ENCODE measurements at regions not wholly inside any gene's neighbourhood (a gene's known extent, or its start where the extent isn't known, plus 50 kb on each side); places are given as distances from the start of the nearest gene placed in this dataset.
"Not testable (repeated sequence)": the region's sequence is repeated elsewhere in the genome, so short reads cannot be mapped to it uniquely, and the experiment has no call there.

DNA sequence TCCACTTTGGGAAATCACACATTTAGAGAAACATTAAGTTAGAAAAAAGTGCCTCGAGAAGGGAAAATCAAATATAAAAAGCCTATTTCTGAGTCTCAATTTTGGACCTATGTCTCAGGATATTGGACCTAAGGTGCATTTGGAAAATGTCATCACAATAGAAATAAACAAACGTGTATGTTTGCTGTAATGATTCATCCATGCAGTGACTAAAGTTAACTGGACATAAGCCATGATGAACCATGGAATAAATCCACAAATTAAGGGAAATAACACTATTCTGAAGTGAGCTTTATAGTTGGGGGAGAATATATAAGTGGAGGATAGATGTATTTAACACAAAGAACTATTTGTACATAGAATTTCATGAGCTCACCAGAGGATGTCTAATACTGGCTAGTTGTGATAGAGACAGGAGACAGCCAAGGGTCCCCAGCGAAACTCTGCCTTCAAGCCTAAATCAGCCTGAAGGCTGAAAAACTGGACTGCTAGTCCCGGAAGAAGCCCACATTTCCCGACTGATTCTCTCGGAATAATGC, 963.3 kb upstream of the SPRY2 start:
- intact Hi-C loops (cut with DNase I), result no loop called here
- ATAC-seq, result no peak
- no peak for DNase-seq

DNA sequence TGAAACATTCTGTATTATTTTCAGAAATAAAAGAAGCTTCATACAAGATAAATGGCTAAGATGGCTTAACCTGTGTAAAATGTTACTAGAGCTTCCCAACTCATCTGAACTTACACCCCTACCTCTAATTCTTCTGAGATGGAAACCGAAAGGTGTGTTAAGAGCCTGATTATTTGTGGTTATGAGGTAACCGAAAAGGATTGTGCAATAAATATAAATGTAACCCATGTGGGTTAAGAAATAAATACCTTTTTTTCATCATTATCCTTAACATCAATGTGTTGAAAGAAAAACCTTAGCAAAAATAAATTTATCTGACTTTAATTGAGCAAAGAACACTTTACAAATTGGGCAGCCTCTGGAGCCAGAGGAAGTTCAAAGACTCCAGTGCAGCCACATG, 961.8 kb upstream of the SPRY2 start:
- no peak for DNase-seq
- no peak for ATAC-seq
- intact Hi-C loops (cut with DNase I), result no loop called here

DNA sequence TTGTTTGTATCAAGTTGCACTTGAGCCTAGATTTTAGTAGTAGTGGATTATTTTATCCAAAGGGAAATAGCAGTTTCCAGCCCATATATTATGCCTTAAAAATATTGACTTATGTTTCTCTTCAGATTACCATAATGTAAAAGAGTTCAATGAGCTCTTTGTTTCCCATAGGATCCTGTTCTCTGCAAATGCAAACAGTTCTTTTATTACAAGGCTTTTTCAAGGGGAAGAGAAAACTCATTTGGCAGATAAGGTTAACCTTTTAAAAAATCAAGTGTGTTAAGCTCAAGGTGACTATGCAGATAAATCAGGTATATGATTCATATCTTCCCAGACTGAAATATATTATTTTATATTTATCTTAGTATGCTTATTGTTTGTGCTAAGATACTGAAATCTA, 961.2 kb upstream of the SPRY2 start:
- DNase-seq, result no peak
- ATAC-seq, result no peak
- intact Hi-C loops (cut with DNase I), result no loop called here

DNA sequence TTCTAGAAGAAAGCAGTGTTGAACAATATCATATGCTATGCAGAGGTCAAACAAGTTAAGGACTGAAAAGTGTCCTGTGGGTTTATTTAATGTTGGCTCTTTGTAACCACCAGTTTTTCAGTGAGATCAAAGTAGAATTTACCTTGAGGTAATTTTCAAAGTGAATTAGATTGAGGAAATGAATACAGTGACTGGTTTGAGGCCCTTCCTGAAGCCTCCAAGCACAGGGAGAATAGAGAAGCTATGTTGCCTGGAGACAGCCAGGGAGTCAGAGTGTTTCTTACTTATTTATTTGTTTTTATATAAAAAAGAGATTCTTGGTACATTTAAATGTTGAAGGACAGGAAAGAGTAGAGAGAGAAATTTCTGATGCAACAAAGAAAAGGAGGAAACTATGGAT, 954.3 kb upstream of the SPRY2 start:
- no peak for DNase-seq
- intact Hi-C loops (cut with DNase I), result no loop called here
- ATAC-seq, result no peak

DNA sequence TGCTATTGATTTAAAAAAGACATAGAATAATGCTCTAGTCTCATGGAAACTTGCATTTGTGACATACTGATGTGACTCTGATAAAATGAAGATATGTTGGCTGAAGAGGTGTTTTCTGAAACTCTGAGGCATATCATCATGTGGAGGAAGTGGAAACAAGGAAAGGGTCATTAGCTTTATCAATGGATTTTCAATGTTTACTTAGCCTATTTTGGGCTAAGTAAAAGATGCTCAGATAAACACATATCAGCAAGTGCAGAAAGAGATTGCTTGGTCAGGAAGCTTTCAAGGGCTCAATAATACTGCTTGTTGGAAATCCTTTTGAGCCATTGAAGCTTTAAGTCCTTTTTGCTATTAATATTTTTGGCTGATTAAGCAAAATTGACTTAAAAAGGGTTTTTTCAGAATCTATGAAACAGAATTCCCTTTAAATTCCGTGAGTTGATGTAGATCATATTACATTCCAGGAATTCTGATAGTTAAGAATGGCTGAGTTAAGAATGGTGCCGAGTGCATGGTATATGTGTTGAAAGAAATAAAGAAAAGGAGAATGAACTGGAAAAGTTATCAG, 952.8 kb upstream of the SPRY2 start:
- no peak for DNase-seq
- no peak for ATAC-seq
- intact Hi-C loops (cut with DNase I), result no loop called here

DNA sequence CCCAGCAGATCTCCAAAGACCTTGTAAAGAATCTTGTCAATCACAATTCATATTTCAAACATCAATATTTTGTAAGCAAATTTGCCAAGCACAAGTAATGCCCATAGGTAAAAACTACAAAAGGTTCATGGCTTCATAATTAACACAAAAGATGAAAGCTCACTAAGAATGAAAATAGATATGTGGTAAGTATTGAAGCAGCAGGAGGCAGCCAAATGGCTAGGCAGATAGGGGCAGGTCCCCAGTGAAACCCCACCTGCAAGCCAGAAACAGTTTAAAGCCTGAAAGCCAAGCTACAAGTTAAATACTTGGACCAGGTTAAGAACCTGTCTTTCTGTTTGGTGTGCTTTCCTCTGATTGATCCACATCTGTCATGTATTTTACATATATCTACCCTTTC, 942.6 kb upstream of the SPRY2 start:
- no peak for ATAC-seq
- intact Hi-C loops (cut with DNase I), result no loop called here

DNA sequence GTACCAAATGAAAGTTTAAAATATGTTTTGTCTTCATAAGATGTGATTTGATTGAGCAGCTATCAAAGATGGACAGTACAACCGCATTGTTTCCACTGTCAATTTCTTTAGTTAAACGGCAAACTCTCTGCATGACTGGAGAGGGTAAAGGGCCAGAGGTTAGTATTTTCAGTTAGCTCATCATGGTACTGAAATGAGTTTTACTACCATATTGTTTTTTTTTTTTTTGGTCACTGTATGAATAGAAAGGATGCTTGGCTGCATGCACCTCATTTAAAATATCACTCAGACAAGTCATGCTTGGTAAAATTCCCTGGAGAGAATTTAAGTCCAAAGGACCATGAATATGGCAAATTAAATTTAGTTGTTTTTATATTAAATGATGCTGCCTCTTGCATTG, 942.1 kb upstream of the SPRY2 start:
- intact Hi-C loops (cut with DNase I), result no loop called here
- DNase-seq (no peak), ATAC-seq (no peak)

More for the DNA sequence above, 942.6 kb upstream of the SPRY2 start:
- no peak for DNase-seq

DNA sequence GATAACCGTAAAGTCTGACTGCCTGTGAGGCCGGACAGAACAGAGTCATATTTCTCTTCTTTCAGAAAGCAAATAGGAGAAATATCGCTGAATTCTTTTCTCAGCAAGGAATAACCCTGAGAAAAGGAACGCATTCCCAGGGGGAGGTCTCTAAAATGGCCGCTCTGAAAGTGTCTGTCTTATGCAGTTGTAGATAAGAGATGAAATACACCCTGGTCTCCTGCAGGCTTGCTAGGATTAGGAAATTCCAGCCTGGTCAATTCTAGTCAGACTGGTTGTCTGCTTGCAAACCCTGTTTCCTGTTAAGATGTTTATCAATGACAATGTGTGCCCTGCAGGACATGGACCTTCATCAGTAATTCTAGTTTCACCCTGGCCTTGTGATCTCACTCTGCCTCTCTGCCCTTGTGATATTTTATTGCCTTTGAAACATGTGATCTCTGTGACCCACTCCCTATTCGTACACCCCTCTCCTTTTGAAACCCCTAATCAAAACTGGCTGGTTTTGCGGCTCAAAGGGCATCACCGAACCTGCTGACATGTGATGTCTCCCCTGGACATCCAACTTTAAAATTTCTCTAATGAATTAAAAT, 934.8 kb upstream of the SPRY2 start:
- intact Hi-C loops (cut with DNase I), result no loop called here
- no peak for DNase-seq
- no peak for ATAC-seq

DNA sequence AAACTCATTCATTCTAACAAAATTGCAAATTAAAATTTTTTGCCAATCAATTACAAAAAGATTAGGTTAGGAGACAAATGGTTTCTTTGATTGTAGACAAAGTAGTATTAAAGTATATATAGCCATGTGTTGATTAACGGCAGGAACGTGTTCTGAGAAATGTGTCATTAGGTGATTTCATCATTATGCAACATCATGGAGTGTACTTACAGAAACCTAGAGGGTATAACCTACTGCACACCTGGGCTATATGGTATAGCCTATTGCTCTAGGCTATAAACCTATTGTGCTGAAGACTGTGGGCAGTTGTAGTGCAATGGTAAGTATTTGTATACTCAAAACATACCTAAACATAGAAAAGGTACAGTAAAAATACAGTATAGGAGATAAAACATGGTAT, 906.8 kb upstream of the SPRY2 start:
- intact Hi-C loops (cut with DNase I), result no loop called here
- DNase-seq (no peak), ATAC-seq (no peak)

DNA sequence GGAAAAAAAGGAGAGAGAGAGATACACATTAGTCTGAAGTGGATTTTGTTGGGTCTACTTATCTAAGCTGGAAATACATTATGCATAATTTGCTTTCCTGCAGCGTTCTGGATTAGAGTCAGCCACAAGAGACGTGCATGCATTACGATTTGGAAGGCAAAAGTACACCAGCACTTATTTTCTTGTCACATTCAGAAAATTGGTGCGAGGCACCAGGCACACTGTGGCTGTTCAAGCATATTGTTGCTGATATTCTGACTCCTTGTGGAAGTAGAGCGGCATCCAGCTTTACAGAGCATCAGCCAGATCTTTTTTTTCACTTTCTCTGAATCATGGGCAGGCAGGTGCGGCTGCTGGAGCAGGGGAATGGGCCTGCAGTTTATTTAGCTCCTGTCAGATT, 905.6 kb upstream of the SPRY2 start:
- intact Hi-C loops (cut with DNase I), result no loop called here
- no peak for DNase-seq
- no peak for ATAC-seq

DNA sequence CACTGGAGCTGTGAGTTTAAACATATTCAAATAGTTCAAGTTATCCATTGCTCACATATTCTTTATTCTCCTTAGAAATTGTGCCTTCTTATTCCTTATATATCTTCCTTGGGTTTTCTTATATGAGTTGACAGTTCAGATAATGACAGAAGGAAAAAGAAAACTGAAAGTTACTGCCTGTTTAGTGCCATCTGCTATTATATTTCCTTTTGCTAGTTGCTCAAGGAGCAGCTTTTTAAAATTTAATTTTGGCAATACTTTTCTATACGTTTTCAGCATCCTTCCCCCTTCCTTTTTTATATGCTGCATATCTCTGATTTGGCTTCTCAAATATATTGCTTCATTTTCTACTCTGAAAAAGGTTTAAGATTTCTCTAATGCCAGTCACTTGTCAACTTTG, 903.1 kb upstream of the SPRY2 start:
- ATAC-seq, result no peak
- no peak for DNase-seq
- intact Hi-C loops (cut with DNase I), result no loop called here

DNA sequence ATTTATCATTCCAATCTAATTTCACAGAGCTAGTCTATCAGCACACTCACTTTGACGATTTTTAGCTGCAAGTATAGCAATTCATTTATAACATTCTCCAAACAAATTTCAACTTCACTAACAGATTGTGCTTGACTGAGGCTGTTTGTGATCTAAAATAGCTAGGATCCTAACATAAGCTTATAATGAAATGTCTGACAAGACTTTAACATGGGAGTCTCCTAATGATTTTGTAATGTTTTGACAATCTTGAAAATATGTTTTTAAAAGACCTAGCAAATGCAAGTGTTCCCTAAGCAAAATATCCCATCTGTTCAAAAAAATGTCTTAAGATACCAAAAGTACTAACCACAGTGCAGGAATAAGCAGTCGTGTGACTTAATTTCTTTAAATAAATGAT, 889.5 kb upstream of the SPRY2 start:
- ATAC-seq (no peak), DNase-seq (no peak)

DNA sequence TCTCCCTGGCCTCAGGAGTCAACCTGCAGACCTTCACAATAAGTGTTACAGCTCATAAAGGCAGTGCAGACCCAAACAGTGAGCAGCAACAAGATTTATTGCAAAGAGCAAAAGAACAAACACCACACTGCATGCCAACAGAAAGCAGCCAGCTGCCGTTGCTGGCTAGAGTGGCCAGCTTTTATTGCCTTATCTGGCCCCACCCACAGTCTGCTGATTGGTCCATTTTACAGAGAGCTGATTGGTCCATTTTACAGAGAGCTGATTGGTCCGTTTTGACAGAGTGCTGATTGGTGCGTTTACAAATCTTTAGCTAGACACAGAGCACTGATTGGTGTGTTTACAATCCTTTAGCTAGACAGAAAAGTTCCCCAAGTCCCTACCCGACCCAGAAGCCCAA, 885.9 kb upstream of the SPRY2 start:
- intact Hi-C loops (cut with DNase I); ATAC-seq; DNase-seq: not testable (repeated sequence)

More for the DNA sequence above, 889.5 kb upstream of the SPRY2 start:
- intact Hi-C loops (cut with DNase I), result no loop called here

DNA sequence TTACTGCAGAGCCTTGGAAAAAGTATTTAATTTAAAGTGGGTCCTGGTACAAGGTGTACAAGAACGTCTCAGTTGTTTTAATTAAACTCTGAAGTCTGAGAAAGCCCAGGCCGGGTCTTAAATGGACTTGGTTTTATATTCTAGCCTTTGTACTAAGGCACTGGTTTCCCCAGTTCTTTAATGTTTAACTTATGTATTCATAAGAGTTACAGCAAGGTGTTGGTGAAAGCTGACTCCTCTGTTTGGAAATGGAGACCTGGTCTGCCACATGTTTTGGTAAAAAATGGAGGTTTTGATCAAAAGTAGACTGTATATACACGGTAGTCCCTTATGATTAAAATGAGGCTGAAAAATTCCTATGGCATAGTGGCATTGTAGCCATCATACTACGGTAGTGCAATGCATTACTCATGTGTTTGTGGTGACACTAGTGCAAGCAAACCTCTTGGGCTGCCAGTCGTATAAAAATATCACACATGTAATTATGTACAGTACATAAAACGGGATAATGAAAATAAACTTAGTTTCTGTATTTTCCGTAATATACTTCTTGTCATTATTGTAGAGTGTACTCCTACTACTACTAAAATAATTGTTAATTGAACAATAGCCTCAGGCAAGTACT, 883.4 kb upstream of the SPRY2 start:
- intact Hi-C loops (cut with DNase I), result no loop called here
- no peak for ATAC-seq

DNA sequence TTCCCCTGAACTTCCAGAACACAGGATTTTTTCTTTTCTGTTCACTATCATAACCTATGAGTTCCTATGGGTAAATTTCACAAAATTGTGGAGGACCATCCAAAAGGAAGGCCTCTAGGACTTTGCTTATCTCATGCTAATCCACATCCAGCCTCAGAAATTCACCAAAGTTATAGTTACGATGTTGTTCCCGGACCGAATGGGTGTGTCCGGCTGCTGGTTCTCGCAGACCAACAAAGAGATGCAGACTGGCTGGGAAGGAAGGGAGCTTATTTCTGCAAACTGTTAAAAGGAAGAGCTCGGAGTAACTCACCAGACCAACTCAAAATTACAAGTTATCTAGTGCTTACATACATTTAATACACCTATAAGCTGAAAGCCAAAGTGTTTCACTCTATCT, 882.9 kb upstream of the SPRY2 start:
- no peak for DNase-seq
- intact Hi-C loops (cut with DNase I), result no loop called here
- no peak for ATAC-seq

More for the DNA sequence above, 883.4 kb upstream of the SPRY2 start:
- DNase-seq, result no peak

DNA sequence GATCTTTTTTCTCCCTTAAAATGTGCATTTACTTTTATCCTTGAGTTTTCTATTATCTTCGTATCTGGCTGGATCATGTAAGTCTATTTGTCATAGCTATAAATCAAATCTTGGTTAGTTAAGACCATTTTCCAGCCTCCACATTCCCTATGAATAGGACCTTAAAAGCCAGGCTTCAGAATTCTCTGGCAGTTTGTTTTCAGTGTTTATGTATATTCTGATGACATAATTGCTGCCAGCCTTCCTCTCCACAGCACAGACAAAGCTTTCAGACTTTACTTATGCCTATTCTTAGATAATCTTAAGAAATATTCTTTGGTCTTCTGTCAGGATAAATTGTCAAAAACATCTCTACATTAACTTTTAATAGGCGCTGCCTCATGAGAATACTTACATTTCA, 870.8 kb upstream of the SPRY2 start:
- intact Hi-C loops (cut with DNase I), result no loop called here
- DNase-seq (no peak), ATAC-seq (no peak)

DNA sequence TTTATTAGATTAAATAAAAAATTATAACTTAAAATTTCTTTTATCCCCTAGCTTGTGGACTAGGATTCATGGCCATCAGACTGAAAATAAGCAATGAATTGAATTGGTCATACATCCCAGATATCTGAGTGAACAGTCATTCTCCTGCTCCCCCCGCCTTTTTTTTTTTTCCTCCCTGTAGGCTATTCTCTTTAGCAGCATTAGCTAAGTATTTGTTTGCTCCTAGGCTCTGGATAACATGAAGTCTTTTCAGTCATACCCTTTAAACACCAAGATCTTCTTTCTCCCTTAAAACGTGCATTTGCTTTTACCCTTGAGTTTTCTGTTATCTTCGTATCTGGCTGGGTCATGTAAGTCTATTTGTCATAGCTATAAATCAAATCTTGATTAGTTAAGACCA, 866.7 kb upstream of the SPRY2 start:
- ATAC-seq (no peak), DNase-seq (no peak)
- intact Hi-C loops (cut with DNase I), result no loop called here

DNA sequence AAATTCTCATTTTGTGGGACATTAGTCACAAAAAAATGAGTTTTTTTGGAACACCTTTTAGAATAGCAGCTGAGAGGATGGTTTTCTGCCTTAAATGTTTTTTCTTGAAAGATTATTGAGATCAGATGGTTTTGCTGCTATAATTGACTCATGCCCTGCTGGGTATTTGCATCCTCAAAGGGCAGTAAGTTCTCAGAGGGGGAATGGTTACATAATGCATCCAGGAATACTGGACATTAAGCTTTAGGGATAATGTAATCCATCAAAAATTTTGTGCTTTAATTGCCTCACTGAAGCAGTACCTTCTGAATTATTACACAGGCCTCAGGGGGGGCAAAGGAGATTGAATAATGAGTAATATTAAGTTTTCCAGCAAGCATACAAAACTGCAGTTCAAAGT, 866.3 kb upstream of the SPRY2 start:
- intact Hi-C loops (cut with DNase I), result no loop called here
- DNase-seq, result no peak
- no peak for ATAC-seq

DNA sequence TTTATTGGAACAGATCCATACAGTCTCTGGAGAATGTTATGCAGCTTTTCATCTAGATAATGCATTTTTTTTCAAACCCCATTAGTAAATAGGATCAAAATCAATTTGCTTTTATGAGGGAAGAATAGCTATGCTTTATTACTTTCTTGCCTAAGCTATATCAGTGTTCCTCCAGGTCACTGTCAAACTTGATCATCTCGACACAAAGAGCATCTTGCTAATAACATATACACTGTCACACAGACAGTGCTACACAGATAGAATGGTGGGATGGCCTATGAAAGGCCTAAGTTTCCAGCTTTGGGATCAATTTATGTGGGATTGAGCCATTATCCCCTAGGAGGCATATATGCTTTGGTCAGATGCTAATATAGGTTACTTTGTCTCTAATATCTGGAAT, 862.9 kb upstream of the SPRY2 start:
- DNase-seq (no peak), ATAC-seq (no peak)
- intact Hi-C loops (cut with DNase I), result no loop called here

DNA sequence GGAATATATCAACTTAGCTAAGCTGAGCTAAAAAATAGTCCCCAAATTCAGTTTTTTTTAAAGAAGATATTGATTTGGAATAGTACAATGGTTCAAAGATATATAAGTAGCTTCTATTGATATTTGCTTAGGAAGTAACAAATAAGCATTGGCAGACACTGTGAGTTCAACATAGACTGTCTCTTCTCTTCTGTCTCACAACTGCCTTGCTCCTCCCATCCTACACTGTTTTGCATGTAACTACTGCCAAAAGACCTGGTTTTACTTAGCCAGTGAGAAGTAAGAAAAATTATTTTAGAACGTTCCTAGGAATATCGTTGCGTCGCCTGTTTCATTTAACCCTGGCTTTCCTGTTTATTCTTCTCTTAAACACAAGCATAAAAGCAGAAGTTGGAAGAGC, 859.0 kb upstream of the SPRY2 start:
- DNase-seq (no peak), ATAC-seq (no peak)
- intact Hi-C loops (cut with DNase I), result no loop called here

DNA sequence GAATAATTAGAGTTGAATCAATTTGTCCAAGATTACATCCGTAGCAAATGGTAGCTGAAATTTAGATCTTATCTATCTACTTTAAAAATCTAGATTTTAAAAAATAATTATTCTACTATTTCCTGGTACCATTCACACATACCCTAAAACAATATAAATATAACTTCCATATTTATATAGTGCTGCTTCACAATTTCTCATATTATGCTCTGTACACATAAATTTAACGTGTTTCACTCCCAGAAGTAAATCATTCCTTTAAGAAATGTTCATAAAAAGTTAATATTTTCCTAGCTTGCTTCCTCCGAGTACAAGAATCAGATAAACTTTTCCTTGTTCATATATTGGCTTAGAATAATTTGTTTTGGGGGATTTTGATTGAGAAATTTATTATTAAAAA, 857.0 kb upstream of the SPRY2 start:
- intact Hi-C loops (cut with DNase I), result no loop called here
- no peak for ATAC-seq
- DNase-seq, result no peak
